Liver (tissue), 8 donors: ENCODE measurements at regions not wholly inside any gene's neighbourhood (a gene's known extent, or its start where the extent isn't known, plus 50 kb on each side); places are given as distances from the start of the nearest gene placed in this dataset.

Source experiments
- DNase-seq: peaks from one replicate; pipeline ENCODE4 v3.0.0-alpha.2; 2017; ENCODE audit warnings: low spot score
- H3K27ac ChIP-seq, 2 donors: one replicate each; pipeline ENCODE4 v1.7.0; 2013; ENCODE audit warnings: inconsistent platforms in 2 of 2, low read length in 2 of 2, control low read depth in 1 of 2, low read depth in 1 of 2, mild to moderate bottlenecking in 1 of 2
- H3K27me3 ChIP-seq, 4 donors: one replicate each; pipeline versions ENCODE4 v1.6.1 to v1.7.0; 2013; ENCODE audit warnings: low read length in 3 of 4, inconsistent platforms in 1 of 4, mild to moderate bottlenecking in 1 of 4, moderate library complexity in 1 of 4; ENCODE audit not compliant: control insufficient read depth in 4 of 4, insufficient read depth in 4 of 4
- H3K36me3 ChIP-seq, 4 donors: one replicate each; pipeline versions ENCODE4 v1.6.1 to v1.7.0; 2013; ENCODE audit warnings: low read length in 3 of 4, mild to moderate bottlenecking in 3 of 4, low read depth in 1 of 4, moderate library complexity in 1 of 4; ENCODE audit not compliant: control insufficient read depth in 4 of 4, insufficient read depth in 3 of 4
- H3K4me1 ChIP-seq, 4 donors: one replicate each; pipeline versions ENCODE4 v1.6.1 to v1.7.0; 2013; ENCODE audit warnings: low read length in 3 of 4, mild to moderate bottlenecking in 3 of 4, moderate library complexity in 1 of 4; ENCODE audit not compliant: control insufficient read depth in 4 of 4, insufficient read depth in 4 of 4
- H3K4me3 ChIP-seq, 3 donors: one replicate each; pipeline versions ENCODE4 v1.6.1 to v1.7.0; 2013; ENCODE audit warnings: low read length in 3 of 3, control low read depth in 1 of 3, low read depth in 1 of 3, mild to moderate bottlenecking in 1 of 3
- H3K9ac ChIP-seq, 2 donors: one replicate each; pipeline ENCODE4 v1.7.0; 2013; ENCODE audit warnings: low read length in 2 of 2, mild to moderate bottlenecking in 2 of 2, moderate library complexity in 2 of 2, control low read depth in 1 of 2, low read depth in 1 of 2
- H3K9me3 ChIP-seq, 4 donors: one replicate each; pipeline versions ENCODE4 v1.6.1 to v1.7.0; 2013; ENCODE audit warnings: low read length in 3 of 4; ENCODE audit not compliant: control insufficient read depth in 4 of 4
- ATF3 ChIP-seq: IDR thresholded peaks from 2 replicates; pipeline ENCODE4 v1.6.1; 2016; ENCODE audit warnings: antibody characterized with exemption
- EGR1 ChIP-seq, 2 donors: IDR thresholded peaks; 2 replicates each; pipeline ENCODE4 v1.6.1; 2016 to 2018; ENCODE audit warnings: antibody characterized with exemption in 2 of 2, low read depth in 2 of 2
- FOXA1 ChIP-seq: IDR thresholded peaks from 2 replicates; pipeline ENCODE4 v1.6.1; 2016; ENCODE audit warnings: antibody characterized with exemption
- FOXA2 ChIP-seq: IDR thresholded peaks from 2 replicates; pipeline ENCODE4 v1.6.1; 2016; ENCODE audit warnings: antibody characterized with exemption
- GABPA ChIP-seq, 2 donors: IDR thresholded peaks in 1 of 2; conservative IDR thresholded peaks in 1 of 2; 2 replicates each; pipeline ENCODE4 v1.6.1; 2016; ENCODE audit warnings: antibody characterized with exemption in 2 of 2, mild to moderate bottlenecking in 1 of 2, moderate library complexity in 1 of 2
- HNF4A ChIP-seq, 2 donors: conservative IDR thresholded peaks; 2 replicates each; pipeline ENCODE4 v1.6.1; 2016; ENCODE audit warnings: antibody characterized with exemption in 2 of 2, mild to moderate bottlenecking in 2 of 2
- HNF4G ChIP-seq: IDR thresholded peaks from 2 replicates; pipeline ENCODE4 v1.6.1; 2016; ENCODE audit warnings: antibody characterized with exemption
- MAX ChIP-seq: IDR thresholded peaks from 2 replicates; pipeline ENCODE4 v1.6.1; 2016; ENCODE audit warnings: antibody characterized with exemption
- NR2F2 ChIP-seq: IDR thresholded peaks from 2 replicates; pipeline ENCODE4 v1.6.1; 2016; ENCODE audit warnings: antibody characterized with exemption
- RAD21 ChIP-seq, 2 donors: IDR thresholded peaks; 2 replicates each; pipeline ENCODE4 v1.6.1; 2016; ENCODE audit warnings: antibody characterized with exemption in 2 of 2, mild to moderate bottlenecking in 2 of 2
- RXRA ChIP-seq, 2 donors: IDR thresholded peaks; 2 replicates each; pipeline ENCODE4 v1.6.1; 2017 to 2018; ENCODE audit warnings: antibody characterized with exemption in 2 of 2, mild to moderate bottlenecking in 1 of 2
- SP1 ChIP-seq: IDR thresholded peaks from 2 replicates; pipeline ENCODE4 v1.6.1; 2018; ENCODE audit warnings: antibody characterized with exemption, mild to moderate bottlenecking
- TAF1 ChIP-seq: conservative IDR thresholded peaks from 2 replicates; pipeline ENCODE4 v1.6.1; 2016; ENCODE audit warnings: antibody characterized with exemption, mild to moderate bottlenecking
- YY1 ChIP-seq: IDR thresholded peaks from 2 replicates; pipeline ENCODE4 v1.6.1; 2016; ENCODE audit warnings: antibody characterized with exemption, mild to moderate bottlenecking
- ZBTB33 ChIP-seq: IDR thresholded peaks from 2 replicates; pipeline ENCODE4 v1.6.1; 2016; ENCODE audit warnings: antibody characterized with exemption
- WGBS: extraction: QIAGEN DNeasy Blood & Tissue Kit; methylation state at CpG from one replicate; pipeline ENCODE4 v1.1.7; 2013; 5-methylcytosine and 5-hydroxymethylcytosine counted together
- TF ChIP-seq, protein P1 (sequence below): fragments of 150-350 bp; IDR thresholded peaks from 2 replicates; pipeline ENCODE4 v1.5.1; 2017; ENCODE audit warnings: improper control_type of control experiment, low read depth, low read length; ENCODE audit not compliant: missing input control
- donor health status: healthy.
- donor health status: healthy.
- donor health status: healthy.
- donor health status: healthy.
- donor health status: healthy.

- no peak overlapping the region for H3K4me3 ChIP-seq
- TF ChIP-seq MAX: no peak
- TF ChIP-seq TAF1: no peak
- no peak for TF ChIP-seq ATF3
- TF ChIP-seq GABPA (IDR thresholded peaks at IDR 0.05 in 1 of 2, conservative IDR thresholded peaks at IDR 0.05 in 1 of 2): no peak
- TF ChIP-seq, protein P1, sequence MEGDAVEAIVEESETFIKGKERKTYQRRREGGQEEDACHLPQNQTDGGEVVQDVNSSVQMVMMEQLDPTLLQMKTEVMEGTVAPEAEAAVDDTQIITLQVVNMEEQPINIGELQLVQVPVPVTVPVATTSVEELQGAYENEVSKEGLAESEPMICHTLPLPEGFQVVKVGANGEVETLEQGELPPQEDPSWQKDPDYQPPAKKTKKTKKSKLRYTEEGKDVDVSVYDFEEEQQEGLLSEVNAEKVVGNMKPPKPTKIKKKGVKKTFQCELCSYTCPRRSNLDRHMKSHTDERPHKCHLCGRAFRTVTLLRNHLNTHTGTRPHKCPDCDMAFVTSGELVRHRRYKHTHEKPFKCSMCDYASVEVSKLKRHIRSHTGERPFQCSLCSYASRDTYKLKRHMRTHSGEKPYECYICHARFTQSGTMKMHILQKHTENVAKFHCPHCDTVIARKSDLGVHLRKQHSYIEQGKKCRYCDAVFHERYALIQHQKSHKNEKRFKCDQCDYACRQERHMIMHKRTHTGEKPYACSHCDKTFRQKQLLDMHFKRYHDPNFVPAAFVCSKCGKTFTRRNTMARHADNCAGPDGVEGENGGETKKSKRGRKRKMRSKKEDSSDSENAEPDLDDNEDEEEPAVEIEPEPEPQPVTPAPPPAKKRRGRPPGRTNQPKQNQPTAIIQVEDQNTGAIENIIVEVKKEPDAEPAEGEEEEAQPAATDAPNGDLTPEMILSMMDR: no peak
- TF ChIP-seq EGR1 (IDR thresholded peaks at IDR 0.05; ENCODE audit: low read depth in 2 of 2): no peak
- no peak for TF ChIP-seq FOXA1
- TF ChIP-seq FOXA2: no peak
- no peak for TF ChIP-seq YY1
- TF ChIP-seq NR2F2: no peak
- WGBS: 65% methylated on average over 1 of the region's 1 CpG
These were observed 561.3 kb downstream of the PSAT1 start for GRCh38 chr9:78858266-78858665.

GRCh38 chr9:78860801-78861475 lies 564.0 kb downstream of the PSAT1 start:
- no peak overlapping the region for H3K4me3 ChIP-seq
- H3K9ac ChIP-seq: no peak overlapping the region
- no peak for DNase-seq
- TF ChIP-seq HNF4G: no peak
- TF ChIP-seq SP1: no peak
- no peak for TF ChIP-seq TAF1
- TF ChIP-seq, protein P1: no peak
- no peaks in the 10 kb centered on the region for H3K4me1 ChIP-seq
- no peaks in the 10 kb centered on the region for H3K36me3 ChIP-seq
- no peaks in the 10 kb centered on the region for H3K27me3 ChIP-seq
- peaks cover 0 to 2% (median 0%) of the 10 kb centered on the region in 4 donors for H3K9me3 ChIP-seq
- no peak overlapping the region for H3K27ac ChIP-seq

More at GRCh38 chr9:78858266-78858665, 561.3 kb downstream of the PSAT1 start:
- Histone ChIP-seq H3K27me3 (no peaks in the 10 kb centered on the region), H3K9ac (no peak overlapping the region), H3K9me3 (no peaks in the 10 kb centered on the region), H3K27ac (no peak overlapping the region), H3K36me3 (no peaks in the 10 kb centered on the region), H3K4me1 (no peaks in the 10 kb centered on the region)
- no peak for DNase-seq

GRCh38 chr9:78863531-78863930 lies 566.6 kb downstream of the PSAT1 start:
- Histone ChIP-seq H3K4me1 (no peaks in the 10 kb centered on the region), H3K4me3 (no peak overlapping the region), H3K27ac (no peak overlapping the region), H3K36me3 (no peaks in the 10 kb centered on the region), H3K9me3 (peaks cover 0 to 2% (median 0%) of the 10 kb centered on the region in 4 donors), H3K9ac (no peak overlapping the region), H3K27me3 (no peaks in the 10 kb centered on the region)
- WGBS: 74% methylated on average over 4 of the region's 4 CpGs
- TF ChIP-seq HNF4A (conservative IDR thresholded peaks at IDR 0.05) (no peak), FOXA2 (no peak), ATF3 (no peak), RXRA (IDR thresholded peaks at IDR 0.05) (no peak), HNF4G (no peak), RAD21 (IDR thresholded peaks at IDR 0.05) (no peak), FOXA1 (no peak), ZBTB33 (no peak), TAF1 (no peak), YY1 (no peak)
- TF ChIP-seq, protein P1: no peak
- DNase-seq: no peak
